Tibial nerve (tissue), 4 donors: ENCODE measurements at regions not wholly inside any gene's neighbourhood (a gene's known extent, or its start where the extent isn't known, plus 50 kb on each side); places are given as distances from the start of the nearest gene placed in this dataset.

ENCODE experiments used
- CTCF ChIP-seq, 5 experiments: fragments of 200-600 bp in 3 of 5; fragments of 450-650 bp in 2 of 5; sonication (generic) in 3 of 5; IDR thresholded peaks; one replicate each; pipeline ENCODE4 v1.5.1; 2016 to 2019; ENCODE audit warnings: antibody characterized with exemption in 5 of 5, mild to moderate bottlenecking in 3 of 5, moderate library complexity in 2 of 5
- EP300 ChIP-seq, 2 donors: sonication (generic); formaldehyde crosslinking; IDR thresholded peaks; one replicate each; pipeline ENCODE4 v1.6.1; 2017; ENCODE audit warnings: antibody characterized with exemption in 2 of 2, mild to moderate bottlenecking in 1 of 2

DNA sequence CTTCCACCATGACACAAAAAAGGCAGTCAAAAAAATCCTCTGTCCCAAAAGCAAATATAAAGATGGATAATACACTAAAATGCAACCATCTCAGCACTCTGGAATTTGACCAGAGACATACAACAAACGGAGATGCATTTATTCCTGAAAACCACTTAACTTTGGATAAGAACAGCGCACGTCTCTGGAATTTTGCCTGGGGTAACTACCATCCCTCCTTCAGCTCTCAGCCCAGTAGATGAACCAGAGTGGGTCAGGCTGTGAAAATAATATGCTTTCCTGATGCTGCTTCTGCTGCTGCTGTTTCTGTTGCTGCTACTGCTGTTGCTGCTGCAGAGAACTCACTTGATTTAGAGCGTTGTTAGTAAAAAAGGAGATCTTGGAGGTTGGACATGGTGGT is 133.8 kb upstream of the ACVR2A start:
- TF ChIP-seq CTCF (IDR thresholded peaks at IDR 0.05) (no peak), EP300 (IDR thresholded peaks at IDR 0.05) (no peak)
